ENCODE measurements at regions not wholly inside any gene's neighbourhood (a gene's known extent, or its start where the extent isn't known, plus 50 kb on each side); places are given as distances from the start of the nearest gene placed in this dataset.

GRCh38 chr10:128530301-128530700, 404.1 kb upstream of the MKI67 start:
- no peak for DNase-seq (ENCODE audit: low spot score)

- DNase-seq (ENCODE audit: low spot score) = no peak
These were observed 404.7 kb upstream of the MKI67 start for GRCh38 chr10:128530946-128531345.

GRCh38 chr10:128534686-128535085, 408.5 kb upstream of the MKI67 start:
- no peak for DNase-seq (ENCODE audit: low spot score)

- DNase-seq (ENCODE audit: low spot score) = no peak
These were observed 410.0 kb upstream of the MKI67 start for GRCh38 chr10:128536259-128536658.

GRCh38 chr10:128537834-128538330, 411.7 kb upstream of the MKI67 start:
- DNase-seq (ENCODE audit: low spot score) = no peak

GRCh38 chr10:128538671-128539070, 412.4 kb upstream of the MKI67 start:
- no peak for DNase-seq (ENCODE audit: low spot score)

- no peak for DNase-seq (ENCODE audit: low spot score)
These were observed 413.4 kb upstream of the MKI67 start for GRCh38 chr10:128539510-128540127.

GRCh38 chr10:128540128-128540762, 414.0 kb upstream of the MKI67 start:
- no peak for DNase-seq (ENCODE audit: low spot score)

- DNase-seq (ENCODE audit: low spot score) = no peak
These were observed 414.8 kb upstream of the MKI67 start for GRCh38 chr10:128540781-128541761.

- no peak for DNase-seq (ENCODE audit: low spot score)
These were observed 415.8 kb upstream of the MKI67 start for GRCh38 chr10:128541926-128542475.

- DNase-seq (ENCODE audit: low spot score) = no peak
These were observed 416.4 kb upstream of the MKI67 start for GRCh38 chr10:128542659-128543058.

GRCh38 chr10:128543151-128543550, 416.9 kb upstream of the MKI67 start:
- no peak for DNase-seq (ENCODE audit: low spot score)

- no peak for DNase-seq (ENCODE audit: low spot score)
These were observed 419.0 kb upstream of the MKI67 start for GRCh38 chr10:128545216-128545615.

GRCh38 chr10:128546651-128547165, 420.5 kb upstream of the MKI67 start:
- no peak for DNase-seq (ENCODE audit: low spot score)

GRCh38 chr10:128549101-128549608, 422.9 kb upstream of the MKI67 start:
- no peak for DNase-seq (ENCODE audit: low spot score)

- no peak for DNase-seq (ENCODE audit: low spot score)
These were observed 423.8 kb upstream of the MKI67 start for GRCh38 chr10:128550045-128550444.

- no peak for DNase-seq (ENCODE audit: low spot score)
These were observed 425.3 kb upstream of the MKI67 start for GRCh38 chr10:128551475-128551874.

- no peak for DNase-seq (ENCODE audit: low spot score)
These were observed 427.5 kb upstream of the MKI67 start for GRCh38 chr10:128553755-128554154.

GRCh38 chr10:128556182-128557110, 430.2 kb upstream of the MKI67 start:
- no peak for DNase-seq (ENCODE audit: low spot score)

GRCh38 chr10:128557149-128557710, 431.0 kb upstream of the MKI67 start:
- no peak for DNase-seq (ENCODE audit: low spot score)

Measured in AG20443 (cell line).